Breast epithelium (tissue), 4 donors: ENCODE measurements at regions not wholly inside any gene's neighbourhood (a gene's known extent, or its start where the extent isn't known, plus 50 kb on each side); places are given as distances from the start of the nearest gene placed in this dataset.

Source experiments
- DNase-seq, 2 donors: peaks; one replicate each; pipeline ENCODE4 v3.0.0-alpha.2; 2019; ENCODE audit warnings: low spot score in 2 of 2
- H3K27ac ChIP-seq, 2 donors: fragments of 200-600 bp; sonication (generic) in 1 of 2; one replicate each; pipeline ENCODE4 v1.5.1; 2016 to 2019; ENCODE audit warnings: mild to moderate bottlenecking in 1 of 2
- H3K27me3 ChIP-seq, 2 donors: fragments of 200-600 bp; sonication (generic) in 1 of 2; one replicate each; pipeline versions ENCODE4 v1.5.1 to v1.6.0; 2017 to 2019; ENCODE audit warnings: control low read depth in 1 of 2, mild to moderate bottlenecking in 1 of 2
- H3K36me3 ChIP-seq: fragments of 200-600 bp; one replicate; pipeline ENCODE4 v1.5.1; 2019
- H3K4me1 ChIP-seq, 2 donors: fragments of 200-600 bp; sonication (generic); one replicate each; pipeline ENCODE4 v1.5.1; 2016 to 2019; ENCODE audit warnings: control low read depth in 1 of 2
- H3K4me3 ChIP-seq, 3 donors: fragments of 200-600 bp; sonication (generic); 1 replicate in 2 of 3; 2 replicates in 1 of 3; pipeline ENCODE4 v1.5.1; 2016 to 2019; ENCODE audit warnings: mild to moderate bottlenecking in 3 of 3, moderate library complexity in 2 of 3
- H3K9me3 ChIP-seq, 2 donors: fragments of 200-600 bp; sonication (generic) in 1 of 2; one replicate each; pipeline ENCODE4 v1.5.1; 2016 to 2019; ENCODE audit warnings: control low read depth in 1 of 2
- CTCF ChIP-seq, 3 donors: fragments of 450-650 bp; IDR thresholded peaks; one replicate each; pipeline ENCODE4 v1.5.1; 2016 to 2017; ENCODE audit warnings: antibody characterized with exemption in 3 of 3, mild to moderate bottlenecking in 3 of 3, moderate library complexity in 3 of 3
- POLR2A ChIP-seq: fragments of 450-650 bp; IDR thresholded peaks from one replicate; pipeline ENCODE4 v1.6.1; 2016; ENCODE audit warnings: antibody characterized with exemption, mild to moderate bottlenecking, moderate library complexity
- POLR2AphosphoS5 ChIP-seq, 3 donors: sonication (generic); formaldehyde crosslinking; IDR thresholded peaks; one replicate each; pipeline ENCODE4 v1.6.1; 2017; ENCODE audit warnings: antibody characterized with exemption in 3 of 3
- intact Hi-C: fragments of 100-400 bp; cut with DNase I; formaldehyde crosslinking; loops from one replicate; pipeline ENCODE4 v1.15.1; 2023; ENCODE audit warnings: low total_unique reads

- H3K4me3 ChIP-seq: no peak overlapping the region
- H3K27ac ChIP-seq: no peak overlapping the region
- no peaks in the 10 kb centered on the region for H3K4me1 ChIP-seq
- no peaks in the 10 kb centered on the region for H3K36me3 ChIP-seq
- intact Hi-C loops: no loop called here
- no peak for DNase-seq
- TF ChIP-seq POLR2AphosphoS5 (IDR thresholded peaks at IDR 0.05) (no peak), POLR2A (no peak), CTCF (IDR thresholded peaks at IDR 0.05) (no peak)
- no peaks in the 10 kb centered on the region for H3K9me3 ChIP-seq
- no peaks in the 10 kb centered on the region for H3K27me3 ChIP-seq
Observed at GRCh38 chr2:129179199-129179598, 800.3 kb upstream of the RAB6C start.

- Histone ChIP-seq H3K36me3 (no peaks in the 10 kb centered on the region), H3K27me3 (no peaks in the 10 kb centered on the region), H3K4me1 (no peaks in the 10 kb centered on the region), H3K27ac (no peak overlapping the region), H3K9me3 (no peaks in the 10 kb centered on the region), H3K4me3 (no peak overlapping the region)
- TF ChIP-seq POLR2A (no peak), CTCF (IDR thresholded peaks at IDR 0.05) (no peak), POLR2AphosphoS5 (IDR thresholded peaks at IDR 0.05) (no peak)
- intact Hi-C loops: no loop called here
- DNase-seq: no peak
Observed at GRCh38 chr2:129180124-129180716, 799.2 kb upstream of the RAB6C start.

- Histone ChIP-seq H3K27me3 (no peaks in the 10 kb centered on the region), H3K27ac (no peak overlapping the region), H3K4me1 (no peaks in the 10 kb centered on the region), H3K9me3 (no peaks in the 10 kb centered on the region), H3K36me3 (no peaks in the 10 kb centered on the region), H3K4me3 (no peak overlapping the region)
- no peak for DNase-seq
- TF ChIP-seq CTCF (IDR thresholded peaks at IDR 0.05) (no peak), POLR2A (no peak), POLR2AphosphoS5 (IDR thresholded peaks at IDR 0.05) (no peak)
- intact Hi-C loops: no loop called here
Observed at GRCh38 chr2:129181433-129181832, 798.0 kb upstream of the RAB6C start.

GRCh38 chr2:129181963-129182362, 797.5 kb upstream of the RAB6C start:
- Histone ChIP-seq H3K9me3 (no peaks in the 10 kb centered on the region), H3K36me3 (no peaks in the 10 kb centered on the region), H3K27me3 (no peaks in the 10 kb centered on the region), H3K4me3 (no peak overlapping the region), H3K27ac (no peak overlapping the region), H3K4me1 (no peaks in the 10 kb centered on the region)
- DNase-seq: no peak
- TF ChIP-seq POLR2A: no peak
- TF ChIP-seq CTCF (IDR thresholded peaks at IDR 0.05): no peak
- no peak for TF ChIP-seq POLR2AphosphoS5 (IDR thresholded peaks at IDR 0.05)
- intact Hi-C loops: no loop called here

- H3K36me3 ChIP-seq: no peaks in the 10 kb centered on the region
- no peaks in the 10 kb centered on the region for H3K9me3 ChIP-seq
- H3K27ac ChIP-seq: no peak overlapping the region
- H3K4me3 ChIP-seq: no peak overlapping the region
- H3K27me3 ChIP-seq: no peaks in the 10 kb centered on the region
- TF ChIP-seq POLR2AphosphoS5 (IDR thresholded peaks at IDR 0.05) (no peak), CTCF (IDR thresholded peaks at IDR 0.05) (no peak)
- intact Hi-C loops: no loop called here
- H3K4me1 ChIP-seq: no peaks in the 10 kb centered on the region
- no peak for DNase-seq
Observed at GRCh38 chr2:129187343-129187742, 792.1 kb upstream of the RAB6C start.
